IPS-18a (cell line): ENCODE measurements at regions not wholly inside any gene's neighbourhood (a gene's known extent, or its start where the extent isn't known, plus 50 kb on each side); places are given as distances from the start of the nearest gene placed in this dataset.

Experiments
- H3K27ac ChIP-seq: one replicate; pipeline ENCODE4 v1.5.1; 2013; ENCODE audit warnings: low read length
- H3K27me3 ChIP-seq: one replicate; pipeline ENCODE4 v1.6.1; 2013; ENCODE audit warnings: mild to moderate bottlenecking, low read length; ENCODE audit not compliant: control insufficient read depth, insufficient read depth
- H3K36me3 ChIP-seq: one replicate; pipeline ENCODE4 v1.6.1; 2013; ENCODE audit warnings: low read depth, low read length; ENCODE audit not compliant: control insufficient read depth
- H3K4me1 ChIP-seq: one replicate; pipeline ENCODE4 v1.6.1; 2013; ENCODE audit warnings: low read depth, low read length; ENCODE audit not compliant: control insufficient read depth
- H3K4me3 ChIP-seq: one replicate; pipeline ENCODE4 v1.5.1; 2013; ENCODE audit warnings: low read length
- H3K9ac ChIP-seq: one replicate; pipeline ENCODE4 v1.6.1; 2013; ENCODE audit warnings: mild to moderate bottlenecking, low read length, moderate library complexity
- H3K9me3 ChIP-seq: one replicate; pipeline ENCODE4 v1.6.1; 2013; ENCODE audit warnings: low read depth, low read length; ENCODE audit not compliant: control insufficient read depth

GRCh38 chr2:174697255-174697654 lies 67.0 kb downstream of the CHRNA1 start:
- H3K9me3 ChIP-seq, result peaks cover 2% of the 10 kb centered on the region
- no peaks in the 10 kb centered on the region for H3K4me1 ChIP-seq
- no peak overlapping the region for H3K4me3 ChIP-seq
- no peak overlapping the region for H3K9ac ChIP-seq
- H3K27me3 ChIP-seq, result no peaks in the 10 kb centered on the region
- H3K36me3 ChIP-seq, result no peaks in the 10 kb centered on the region
- no peak overlapping the region for H3K27ac ChIP-seq

DNA sequence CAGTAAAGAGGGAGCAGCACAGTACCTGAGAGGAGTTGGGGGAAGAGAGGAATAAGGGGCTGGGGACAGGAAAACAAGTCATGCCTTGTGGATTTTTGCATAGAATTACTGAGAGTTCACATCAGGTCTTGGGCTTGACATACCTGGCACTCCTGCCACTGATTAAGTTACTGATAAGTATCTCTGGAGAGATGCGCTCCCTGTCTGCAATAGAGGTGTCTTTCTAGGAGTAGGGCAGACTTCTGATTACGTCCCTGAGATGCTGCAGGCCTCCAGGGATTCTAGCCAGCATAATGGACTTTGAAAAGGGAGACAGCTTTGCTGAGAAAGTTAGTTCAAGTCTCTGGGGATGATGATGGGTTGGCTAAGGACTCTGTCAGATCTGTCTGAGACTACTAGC lies 69.4 kb downstream of the CHRNA1 start:
- Histone ChIP-seq H3K4me3 (no peak overlapping the region), H3K9me3 (peaks cover 3% of the 10 kb centered on the region), H3K27me3 (no peaks in the 10 kb centered on the region), H3K27ac (no peak overlapping the region), H3K9ac (no peak overlapping the region), H3K4me1 (no peaks in the 10 kb centered on the region), H3K36me3 (no peaks in the 10 kb centered on the region)

GRCh38 chr2:174694196-174694878 lies 69.9 kb downstream of the CHRNA1 start:
- Histone ChIP-seq H3K27me3 (no peaks in the 10 kb centered on the region), H3K9ac (no peak overlapping the region), H3K27ac (no peak overlapping the region), H3K36me3 (no peaks in the 10 kb centered on the region), H3K4me1 (no peaks in the 10 kb centered on the region), H3K4me3 (no peak overlapping the region), H3K9me3 (peaks cover 3% of the 10 kb centered on the region)

GRCh38 chr2:174693344-174693743 lies 70.9 kb downstream of the CHRNA1 start:
- Histone ChIP-seq H3K27ac (no peak overlapping the region), H3K9ac (no peak overlapping the region), H3K36me3 (no peaks in the 10 kb centered on the region), H3K4me3 (no peak overlapping the region), H3K4me1 (no peaks in the 10 kb centered on the region), H3K9me3 (peaks cover 3% of the 10 kb centered on the region), H3K27me3 (no peaks in the 10 kb centered on the region)

GRCh38 chr2:174692256-174692919 lies 71.9 kb downstream of the CHRNA1 start:
- Histone ChIP-seq H3K9me3 (peaks cover 3% of the 10 kb centered on the region), H3K9ac (no peak overlapping the region), H3K36me3 (no peaks in the 10 kb centered on the region)

DNA sequence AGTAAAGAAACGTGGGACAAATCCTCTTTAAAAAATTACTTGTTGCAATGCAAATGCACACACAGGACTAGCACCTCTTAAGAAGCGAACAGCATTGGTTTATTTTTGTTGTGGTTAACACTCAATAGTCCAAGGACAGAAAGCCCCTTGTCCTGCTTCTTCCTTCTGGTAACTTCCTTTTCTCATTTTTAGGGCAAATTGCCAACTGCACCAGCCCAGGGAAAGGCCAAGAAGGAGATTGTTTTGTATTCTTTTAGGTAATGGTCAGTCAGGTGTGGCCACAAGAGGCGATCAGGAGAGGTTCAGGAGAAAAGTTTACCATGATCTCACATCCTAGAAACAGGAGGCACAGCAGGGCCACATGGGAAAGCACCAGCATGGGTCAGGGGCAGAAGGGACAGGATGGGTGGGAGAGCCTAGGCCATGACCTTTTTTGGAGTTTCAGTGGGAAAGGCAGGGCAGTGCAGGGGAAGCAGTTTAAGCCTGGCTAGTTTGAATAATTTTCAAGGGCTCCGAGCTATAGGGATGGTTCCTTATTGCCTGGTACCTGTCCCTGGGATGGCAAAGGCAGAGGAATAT lies 73.0 kb downstream of the CHRNA1 start:
- Histone ChIP-seq H3K4me1 (no peaks in the 10 kb centered on the region), H3K9ac (no peak overlapping the region), H3K36me3 (no peaks in the 10 kb centered on the region), H3K4me3 (no peak overlapping the region), H3K27me3 (no peaks in the 10 kb centered on the region), H3K9me3 (peaks cover 3% of the 10 kb centered on the region), H3K27ac (no peak overlapping the region)

More at GRCh38 chr2:174692256-174692919, 71.9 kb downstream of the CHRNA1 start:
- Histone ChIP-seq H3K4me3 (no peak overlapping the region), H3K4me1 (no peaks in the 10 kb centered on the region), H3K27ac (no peak overlapping the region), H3K27me3 (no peaks in the 10 kb centered on the region)

- Histone ChIP-seq H3K27ac (no peak overlapping the region), H3K4me3 (no peak overlapping the region), H3K9ac (no peak overlapping the region), H3K36me3 (no peaks in the 10 kb centered on the region), H3K9me3 (peaks cover 3% of the 10 kb centered on the region), H3K4me1 (no peaks in the 10 kb centered on the region), H3K27me3 (peaks cover 3% of the 10 kb centered on the region)
These were observed 74.2 kb downstream of the CHRNA1 start for GRCh38 chr2:174690026-174690425.

GRCh38 chr2:174688079-174688478 lies 76.2 kb downstream of the CHRNA1 start:
- peaks cover 22% of the 10 kb centered on the region for H3K27me3 ChIP-seq
- peaks cover 3% of the 10 kb centered on the region for H3K9me3 ChIP-seq
- no peak overlapping the region for H3K27ac ChIP-seq
- H3K36me3 ChIP-seq, result no peaks in the 10 kb centered on the region
- H3K4me1 ChIP-seq, result peaks cover 10% of the 10 kb centered on the region
- H3K4me3 ChIP-seq, result no peak overlapping the region
- H3K9ac ChIP-seq, result no peak overlapping the region

DNA sequence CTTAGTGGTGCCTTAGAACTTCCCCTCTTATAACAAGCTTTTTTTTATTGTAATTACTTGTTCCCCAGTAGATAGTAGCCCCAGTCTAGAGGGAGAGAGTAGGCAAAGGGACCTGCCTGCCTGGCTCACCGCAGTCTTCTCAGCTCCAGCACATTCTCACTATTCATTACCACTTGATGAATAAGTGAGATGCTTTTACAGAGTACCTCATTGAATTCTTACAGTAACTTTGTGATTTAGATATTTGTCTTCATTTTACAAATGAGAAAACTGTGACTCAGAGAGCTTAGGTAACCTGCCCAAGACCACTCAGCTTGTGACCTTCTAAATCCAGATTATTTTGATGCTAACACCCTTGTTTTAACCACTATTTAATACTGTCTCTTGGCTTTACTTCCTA lies 77.8 kb downstream of the CHRNA1 start:
- Histone ChIP-seq H3K27me3 (peaks cover 35% of the 10 kb centered on the region), H3K36me3 (no peaks in the 10 kb centered on the region), H3K9ac (no peak overlapping the region), H3K9me3 (no peaks in the 10 kb centered on the region), H3K4me3 (no peak overlapping the region), H3K27ac (no peak overlapping the region), H3K4me1 (peaks cover 10% of the 10 kb centered on the region)

DNA sequence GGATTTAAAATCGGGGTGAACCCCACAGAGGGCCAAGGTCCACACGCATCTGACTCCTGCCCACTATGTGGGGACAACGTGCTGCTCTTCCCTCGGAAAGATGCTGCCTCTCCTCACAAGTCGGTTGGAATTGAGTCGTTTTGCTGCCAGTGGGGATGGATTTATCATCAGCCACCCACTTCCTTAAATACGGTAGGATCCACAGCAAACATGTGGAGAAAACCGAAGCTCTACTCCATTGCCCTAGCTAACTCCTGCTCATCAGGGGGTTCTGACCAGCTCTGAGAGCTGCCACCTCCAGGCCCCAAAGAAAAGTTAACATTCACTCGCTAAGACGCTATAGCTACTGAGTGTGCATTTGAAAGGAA lies 80.9 kb downstream of the CHRNA1 start:
- Histone ChIP-seq H3K36me3 (no peaks in the 10 kb centered on the region), H3K27ac (no peak overlapping the region), H3K9me3 (no peaks in the 10 kb centered on the region), H3K9ac (peak overlapping the region; percentile 21), H3K27me3 (peaks cover 51% of the 10 kb centered on the region), H3K4me3 (peak overlapping the region; percentile 70), H3K4me1 (peaks cover 10% of the 10 kb centered on the region)

- H3K27me3 ChIP-seq, result peaks cover 51% of the 10 kb centered on the region
- H3K9me3 ChIP-seq, result no peaks in the 10 kb centered on the region
- H3K4me3 ChIP-seq, result peak overlapping the region; percentile 70
- no peaks in the 10 kb centered on the region for H3K36me3 ChIP-seq
- peaks cover 10% of the 10 kb centered on the region for H3K4me1 ChIP-seq
- peak overlapping the region; percentile 21 for H3K9ac ChIP-seq
- no peak overlapping the region for H3K27ac ChIP-seq
These were observed 81.5 kb downstream of the CHRNA1 start for GRCh38 chr2:174682578-174683391.
